ENCODE measurements at regions not wholly inside any gene's neighbourhood (a gene's known extent, or its start where the extent isn't known, plus 50 kb on each side); places are given as distances from the start of the nearest gene placed in this dataset.

- ChIA-PET POLR2A (no interaction called here), CTCF (interaction anchor here (0.7 to 1.5 kb wide), 3 partner anchors 10 to 75 kb away, joined by 3 read pairs; no protein-coding TSS in a partner anchor)
- H3K27me3 Mint-ChIP-seq (ENCODE audit: insufficient read depth, unreplicated experiment), result no peaks in the 10 kb centered on the region
- H3K27ac Mint-ChIP-seq (ENCODE audit: low read depth, unreplicated experiment), result no peak overlapping the region
- DNase-seq (ENCODE audit: unreplicated experiment), result no peak
- H3K36me3 Mint-ChIP-seq (ENCODE audit: insufficient read depth, unreplicated experiment), result no peaks in the 10 kb centered on the region
- H3K4me3 Mint-ChIP-seq (ENCODE audit: unreplicated experiment), result peak overlapping the region; percentile 31
- intact Hi-C loops (cut with micrococcal nuclease), result loop anchor here (10.0 kb wide), 1 partner anchor 303 kb away; no protein-coding TSS in a partner anchor
- TF ChIP-seq CTCF (IDR thresholded peaks at IDR 0.05; ENCODE audit: unreplicated experiment), result no peak
- no TSS peak for BruUV-seq (replicated peaks)
- no peaks in the 10 kb centered on the region for H3K9me3 Mint-ChIP-seq (ENCODE audit: unreplicated experiment)
- peaks cover 37% of the 10 kb centered on the region for H3K4me1 Mint-ChIP-seq (ENCODE audit: insufficient read depth, unreplicated experiment)
These were observed 119.9 kb upstream of the NCOR2 start for GRCh38 chr12:124687174-124687902.

GRCh38 chr12:124686370-124687173, 119.2 kb upstream of the NCOR2 start:
- ChIA-PET POLR2A (interaction anchor here (0.9 to 2.8 kb wide), 7 partner anchors 8 to 227 kb away, joined by 3 to 33 read pairs (median 8); partner anchors contain the start of gene UBC), CTCF (interaction anchor here (0.6 to 1.6 kb wide), 7 partner anchors 10 to 324 kb away, joined by 3 to 4 read pairs (median 3); no protein-coding TSS in a partner anchor)
- DNase-seq (ENCODE audit: unreplicated experiment), result no peak
- Mint-ChIP-seq H3K27me3 (ENCODE audit: insufficient read depth, unreplicated experiment) (no peaks in the 10 kb centered on the region), H3K4me1 (ENCODE audit: insufficient read depth, unreplicated experiment) (peaks cover 43% of the 10 kb centered on the region), H3K36me3 (ENCODE audit: insufficient read depth, unreplicated experiment) (no peaks in the 10 kb centered on the region), H3K27ac (ENCODE audit: low read depth, unreplicated experiment) (peak overlapping the region; percentile 63), H3K9me3 (ENCODE audit: unreplicated experiment) (no peaks in the 10 kb centered on the region), H3K4me3 (ENCODE audit: unreplicated experiment) (peak overlapping the region; percentile 31)
- intact Hi-C loops (cut with micrococcal nuclease), result loop anchor here (10.0 kb wide), 1 partner anchor 302 kb away; no protein-coding TSS in a partner anchor
- no TSS peak for BruUV-seq (replicated peaks)
- no peak for TF ChIP-seq CTCF (IDR thresholded peaks at IDR 0.05; ENCODE audit: unreplicated experiment)

- H3K9me3 Mint-ChIP-seq (ENCODE audit: unreplicated experiment), result no peaks in the 10 kb centered on the region
- no peaks in the 10 kb centered on the region for H3K36me3 Mint-ChIP-seq (ENCODE audit: insufficient read depth, unreplicated experiment)
- ChIA-PET POLR2A (interaction anchor here (0.7 to 2.8 kb wide), 18 partner anchors 9 to 228 kb away, joined by 3 to 33 read pairs (median 4); partner anchors contain the start of genes NCOR2 and UBC), CTCF (interaction anchor here (0.6 to 1.6 kb wide), 12 partner anchors 11 to 324 kb away, joined by 3 to 4 read pairs (median 3); no protein-coding TSS in a partner anchor)
- H3K27me3 Mint-ChIP-seq (ENCODE audit: insufficient read depth, unreplicated experiment), result no peaks in the 10 kb centered on the region
- DNase-seq (ENCODE audit: unreplicated experiment), result peak; percentile 43
- intact Hi-C loops (cut with micrococcal nuclease), result loop anchor here (10.0 kb wide), 1 partner anchor 301 kb away; no protein-coding TSS in a partner anchor
- H3K4me1 Mint-ChIP-seq (ENCODE audit: insufficient read depth, unreplicated experiment), result peaks cover 47% of the 10 kb centered on the region
- no TSS peak for BruUV-seq (replicated peaks)
- TF ChIP-seq CTCF (IDR thresholded peaks at IDR 0.05; ENCODE audit: unreplicated experiment), result no peak
- H3K4me3 Mint-ChIP-seq (ENCODE audit: unreplicated experiment), result peak overlapping the region; percentile 59
- peak overlapping the region; percentile 63 for H3K27ac Mint-ChIP-seq (ENCODE audit: low read depth, unreplicated experiment)
These were observed 118.4 kb upstream of the NCOR2 start for GRCh38 chr12:124685689-124686369.

All from MCF 10A (cell line).